Chondrocyte (in vitro differentiated cells): ENCODE measurements at regions not wholly inside any gene's neighbourhood (a gene's known extent, or its start where the extent isn't known, plus 50 kb on each side); places are given as distances from the start of the nearest gene placed in this dataset.
A peak's percentile ranks its signal among the peaks of the same experiment; 100 is the strongest.

Experiments
- DNase-seq: peaks from one replicate; pipeline ENCODE4 v3.0.0; 2021; ENCODE audit warnings: mixed read lengths, low spot score
- H3K27ac Mint-ChIP-seq: one replicate; pipeline ENCODE4 v1.8.0; 2021; ENCODE audit warnings: mild to moderate bottlenecking, moderate library complexity, mixed read lengths; ENCODE audit not compliant: unreplicated experiment
- H3K27me3 Mint-ChIP-seq: 2 replicates; pipeline ENCODE4 v1.8.0; 2021; ENCODE audit warnings: low read depth, mixed read lengths
- H3K36me3 Mint-ChIP-seq: 2 replicates; pipeline ENCODE4 v1.8.0; 2021; ENCODE audit warnings: low read depth, mixed read lengths
- H3K4me1 Mint-ChIP-seq: 2 replicates; pipeline ENCODE4 v1.8.0; 2021; ENCODE audit warnings: low read depth, mild to moderate bottlenecking, mixed read lengths
- H3K4me3 Mint-ChIP-seq: one replicate; pipeline ENCODE4 v1.8.0; 2021; ENCODE audit warnings: mild to moderate bottlenecking, moderate library complexity, mixed read lengths; ENCODE audit not compliant: unreplicated experiment
- H3K9me3 Mint-ChIP-seq: 2 replicates; pipeline ENCODE4 v1.8.0; 2021; ENCODE audit warnings: low read depth, mixed read lengths
- CTCF ChIP-seq: fragments of 200-600 bp; sonication (generic); IDR thresholded peaks from 2 replicates; pipeline ENCODE4 v1.5.0; 2021; ENCODE audit warnings: antibody characterized with exemption, mild to moderate bottlenecking, moderate library complexity

- TF ChIP-seq CTCF, result no peak
- no peak for DNase-seq
- Mint-ChIP-seq H3K27me3 (no peaks in the 10 kb centered on the region), H3K9me3 (no peaks in the 10 kb centered on the region), H3K4me1 (peaks cover 23% of the 10 kb centered on the region), H3K36me3 (no peaks in the 10 kb centered on the region), H3K27ac (peak overlapping the region; percentile 15), H3K4me3 (no peak overlapping the region)
Measured at GRCh38 chr5:173714551-173715428, 98.3 kb upstream of the BOD1 start.

GRCh38 chr5:173715607-173716006 is 99.2 kb upstream of the BOD1 start:
- no peak overlapping the region for H3K4me3 Mint-ChIP-seq
- no peaks in the 10 kb centered on the region for H3K27me3 Mint-ChIP-seq
- H3K9me3 Mint-ChIP-seq, result no peaks in the 10 kb centered on the region
- no peaks in the 10 kb centered on the region for H3K36me3 Mint-ChIP-seq
- no peak for TF ChIP-seq CTCF
- DNase-seq, result no peak
- H3K27ac Mint-ChIP-seq, result peak overlapping the region; percentile 67
- H3K4me1 Mint-ChIP-seq, result peaks cover 28% of the 10 kb centered on the region

- Mint-ChIP-seq H3K4me1 (peaks cover 28% of the 10 kb centered on the region), H3K27ac (peak overlapping the region; percentile 60), H3K36me3 (no peaks in the 10 kb centered on the region), H3K4me3 (no peak overlapping the region), H3K9me3 (no peaks in the 10 kb centered on the region), H3K27me3 (peaks cover under 1% of the 10 kb centered on the region)
- no peak for DNase-seq
- TF ChIP-seq CTCF, result no peak
Measured at GRCh38 chr5:173716058-173716682, 99.7 kb upstream of the BOD1 start.

GRCh38 chr5:173717959-173718358 is 101.5 kb upstream of the BOD1 start:
- H3K4me3 Mint-ChIP-seq, result no peak overlapping the region
- no peak for DNase-seq
- peaks cover 13% of the 10 kb centered on the region for H3K27me3 Mint-ChIP-seq
- peaks cover 28% of the 10 kb centered on the region for H3K4me1 Mint-ChIP-seq
- no peaks in the 10 kb centered on the region for H3K9me3 Mint-ChIP-seq
- no peaks in the 10 kb centered on the region for H3K36me3 Mint-ChIP-seq
- no peak overlapping the region for H3K27ac Mint-ChIP-seq
- TF ChIP-seq CTCF, result no peak

GRCh38 chr5:173718469-173718868 is 102.0 kb upstream of the BOD1 start:
- no peak for DNase-seq
- Mint-ChIP-seq H3K9me3 (no peaks in the 10 kb centered on the region), H3K27ac (no peak overlapping the region), H3K36me3 (no peaks in the 10 kb centered on the region), H3K27me3 (peaks cover 13% of the 10 kb centered on the region), H3K4me3 (no peak overlapping the region), H3K4me1 (peaks cover 28% of the 10 kb centered on the region)
- no peak for TF ChIP-seq CTCF
